Spinal cord (tissue), 9 donors: ENCODE measurements at regions not wholly inside any gene's neighbourhood (a gene's known extent, or its start where the extent isn't known, plus 50 kb on each side); places are given as distances from the start of the nearest gene placed in this dataset.

Source experiments
- DNase-seq, 6 donors: peaks; one replicate each; pipeline versions ENCODE4 v3.0.0 to v3.0.0-alpha.2; 2013 to 2015; ENCODE audit warnings: low spot score in 6 of 6, low read depth in 4 of 6
- H3K27ac ChIP-seq: one replicate; pipeline ENCODE4 v1.5.1; 2013; ENCODE audit warnings: low read depth, low read length, control low read depth
- H3K27me3 ChIP-seq: one replicate; pipeline ENCODE4 v1.6.1; 2013; ENCODE audit warnings: low read length; ENCODE audit not compliant: control insufficient read depth, insufficient read depth
- H3K36me3 ChIP-seq: one replicate; pipeline ENCODE4 v1.6.1; 2013; ENCODE audit warnings: low read length; ENCODE audit not compliant: control insufficient read depth, insufficient read depth
- H3K4me1 ChIP-seq: one replicate; pipeline ENCODE4 v1.6.1; 2013; ENCODE audit warnings: low read length; ENCODE audit not compliant: control insufficient read depth, insufficient read depth
- H3K4me3 ChIP-seq: one replicate; pipeline ENCODE4 v1.5.1; 2013; ENCODE audit warnings: low read depth, low read length, control low read depth
- H3K9me3 ChIP-seq: one replicate; pipeline ENCODE4 v1.6.1; 2013; ENCODE audit warnings: low read length; ENCODE audit not compliant: control insufficient read depth, insufficient read depth
- WGBS: methylation state at CpG from one replicate; pipeline ENCODE4 v1.1.5; 2013; ENCODE audit warnings: missing lambda C conversion rate; ENCODE audit not compliant: insufficient coverage; 5-methylcytosine and 5-hydroxymethylcytosine counted together
- donor health status: healthy.

DNA sequence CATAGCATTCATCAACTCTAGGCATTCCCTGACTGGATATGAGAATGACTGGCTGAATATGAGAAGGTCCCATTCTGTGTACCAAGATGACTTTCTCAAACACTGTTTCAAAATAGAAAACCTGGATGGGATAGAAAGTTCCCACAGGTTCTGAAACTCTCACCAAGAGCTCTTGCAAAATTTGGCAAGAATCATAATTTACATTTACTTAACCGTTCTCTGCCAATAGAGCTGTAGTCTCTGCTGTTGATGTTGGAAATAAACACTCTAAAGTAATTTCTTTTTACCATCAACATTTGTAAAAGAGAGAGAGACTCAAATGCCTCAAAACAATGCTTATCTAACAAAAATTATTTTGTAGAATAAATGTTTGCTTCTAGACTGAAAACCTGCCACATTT is 221.1 kb downstream of the LMO4 start:
- H3K9me3 ChIP-seq = peaks cover 3% of the 10 kb centered on the region
- H3K4me3 ChIP-seq = no peak overlapping the region
- H3K27me3 ChIP-seq = no peaks in the 10 kb centered on the region
- no peak overlapping the region for H3K27ac ChIP-seq
- peak in 1 of 6 donors; percentile 13 for DNase-seq
- WGBS = no CpG with 5 or more reads among the region's 1 CpG
- H3K36me3 ChIP-seq = no peaks in the 10 kb centered on the region
- no peaks in the 10 kb centered on the region for H3K4me1 ChIP-seq

- DNase-seq = no peak
- no peak overlapping the region for H3K27ac ChIP-seq
- H3K36me3 ChIP-seq = no peaks in the 10 kb centered on the region
- no CpG with 5 or more reads among the region's 2 CpGs for WGBS
- H3K4me1 ChIP-seq = no peaks in the 10 kb centered on the region
- H3K27me3 ChIP-seq = no peaks in the 10 kb centered on the region
- no peaks in the 10 kb centered on the region for H3K9me3 ChIP-seq
- H3K4me3 ChIP-seq = no peak overlapping the region
These were observed 224.8 kb downstream of the LMO4 start for GRCh38 chr1:87553511-87553910.

DNA sequence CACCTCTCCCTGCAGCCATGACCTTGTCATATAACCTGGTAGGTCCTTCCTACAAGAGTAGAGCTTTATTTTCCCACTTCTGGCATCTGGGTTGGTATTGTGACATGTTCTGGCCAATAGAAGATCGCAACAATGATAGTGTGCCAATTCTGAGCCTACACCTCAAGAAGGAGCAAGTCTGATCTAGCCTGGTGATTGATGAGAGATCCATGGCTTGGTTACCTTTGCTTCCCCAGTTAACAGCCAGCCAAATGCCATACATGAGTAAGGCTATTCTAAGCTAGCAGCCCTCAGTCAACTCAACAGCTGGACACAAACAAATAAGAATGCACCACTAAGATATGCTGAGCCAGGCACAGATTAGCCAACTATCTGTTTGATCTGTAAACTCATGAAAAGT is 226.7 kb downstream of the LMO4 start:
- H3K4me3 ChIP-seq = no peak overlapping the region
- no peak overlapping the region for H3K27ac ChIP-seq
- no peaks in the 10 kb centered on the region for H3K27me3 ChIP-seq
- no peak for DNase-seq
- H3K36me3 ChIP-seq = no peaks in the 10 kb centered on the region
- WGBS = 100% methylated on average over 1 of the region's 1 CpG
- H3K4me1 ChIP-seq = no peaks in the 10 kb centered on the region
- no peaks in the 10 kb centered on the region for H3K9me3 ChIP-seq

- no peak for DNase-seq
- Histone ChIP-seq H3K4me1 (no peaks in the 10 kb centered on the region), H3K27me3 (no peaks in the 10 kb centered on the region), H3K4me3 (no peak overlapping the region), H3K36me3 (no peaks in the 10 kb centered on the region), H3K9me3 (no peaks in the 10 kb centered on the region), H3K27ac (no peak overlapping the region)
- WGBS = 86% methylated on average over 1 of the region's 3 CpGs
These were observed 227.6 kb downstream of the LMO4 start for GRCh38 chr1:87556326-87556725.

- no peak overlapping the region for H3K27ac ChIP-seq
- peak in 1 of 6 donors; percentile 15 for DNase-seq
- no peak overlapping the region for H3K4me3 ChIP-seq
- H3K4me1 ChIP-seq = no peaks in the 10 kb centered on the region
- no CpG with 5 or more reads among the region's 3 CpGs for WGBS
- no peaks in the 10 kb centered on the region for H3K9me3 ChIP-seq
- no peaks in the 10 kb centered on the region for H3K27me3 ChIP-seq
- H3K36me3 ChIP-seq = no peaks in the 10 kb centered on the region
These were observed 230.2 kb downstream of the LMO4 start for GRCh38 chr1:87558921-87559320.

GRCh38 chr1:87560137-87560536 is 231.5 kb downstream of the LMO4 start:
- Histone ChIP-seq H3K36me3 (no peaks in the 10 kb centered on the region), H3K4me3 (no peak overlapping the region), H3K9me3 (no peaks in the 10 kb centered on the region), H3K27me3 (no peaks in the 10 kb centered on the region), H3K27ac (no peak overlapping the region), H3K4me1 (no peaks in the 10 kb centered on the region)
- no peak for DNase-seq
- 100% methylated on average over 1 of the region's 3 CpGs for WGBS

- Histone ChIP-seq H3K9me3 (no peaks in the 10 kb centered on the region), H3K27ac (no peak overlapping the region), H3K4me3 (no peak overlapping the region), H3K36me3 (no peaks in the 10 kb centered on the region), H3K27me3 (no peaks in the 10 kb centered on the region), H3K4me1 (no peaks in the 10 kb centered on the region)
- WGBS = 33% methylated on average over 2 of the region's 3 CpGs
- DNase-seq = peak in 2 of 6 donors; percentile 33 to 49
These were observed 232.1 kb downstream of the LMO4 start for GRCh38 chr1:87560601-87561360.

- Histone ChIP-seq H3K4me3 (no peak overlapping the region), H3K36me3 (no peaks in the 10 kb centered on the region), H3K27me3 (no peaks in the 10 kb centered on the region), H3K9me3 (no peaks in the 10 kb centered on the region), H3K27ac (no peak overlapping the region), H3K4me1 (no peaks in the 10 kb centered on the region)
- no CpG with 5 or more reads among the region's 4 CpGs for WGBS
- peak in 1 of 6 donors; percentile 27 for DNase-seq
These were observed 234.5 kb downstream of the LMO4 start for GRCh38 chr1:87563211-87563610.

- H3K27ac ChIP-seq = no peak overlapping the region
- H3K4me1 ChIP-seq = no peaks in the 10 kb centered on the region
- no peaks in the 10 kb centered on the region for H3K27me3 ChIP-seq
- 52% methylated on average over 2 of the region's 5 CpGs for WGBS
- H3K36me3 ChIP-seq = no peaks in the 10 kb centered on the region
- no peaks in the 10 kb centered on the region for H3K9me3 ChIP-seq
- H3K4me3 ChIP-seq = no peak overlapping the region
- peak in 1 of 6 donors; percentile 28 for DNase-seq
These were observed 237.2 kb downstream of the LMO4 start for GRCh38 chr1:87565861-87566260.

DNA sequence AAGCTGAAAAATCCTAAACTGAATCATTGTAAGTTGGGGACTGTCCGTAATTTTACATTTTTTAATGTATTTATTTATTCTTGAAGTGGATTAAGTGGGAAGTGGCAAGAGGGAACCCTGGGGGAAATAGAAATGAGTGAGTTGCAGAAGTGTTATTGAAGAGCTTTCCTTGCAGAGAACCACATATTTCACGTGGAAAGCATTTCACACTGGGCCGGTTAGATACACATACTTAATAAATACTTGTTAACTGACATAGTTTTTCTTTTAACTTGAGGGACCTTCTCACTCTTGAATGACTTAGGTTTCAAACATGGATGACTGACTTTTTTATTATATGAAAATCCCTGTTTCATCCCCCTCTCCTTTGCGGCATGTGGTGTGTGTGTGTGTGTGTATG is 239.3 kb downstream of the LMO4 start:
- no peaks in the 10 kb centered on the region for H3K9me3 ChIP-seq
- no CpG with 5 or more reads among the region's 4 CpGs for WGBS
- no peaks in the 10 kb centered on the region for H3K4me1 ChIP-seq
- DNase-seq = no peak
- H3K4me3 ChIP-seq = no peak overlapping the region
- H3K36me3 ChIP-seq = no peaks in the 10 kb centered on the region
- no peaks in the 10 kb centered on the region for H3K27me3 ChIP-seq
- no peak overlapping the region for H3K27ac ChIP-seq
